IPS-11a (cell line): ENCODE measurements at regions not wholly inside any gene's neighbourhood (a gene's known extent, or its start where the extent isn't known, plus 50 kb on each side); places are given as distances from the start of the nearest gene placed in this dataset.
"Not testable (repeated sequence)": the region's sequence is repeated elsewhere in the genome, so short reads cannot be mapped to it uniquely, and the experiment has no call there.

Experiments used
- H3K4me3 ChIP-seq: one replicate; pipeline ENCODE4 v1.5.1; 2013; ENCODE audit warnings: low read depth, low read length, control low read depth

- H3K4me3 ChIP-seq, result no peak overlapping the region
Measured at GRCh38 chr12:111274777-111275176, 94.1 kb downstream of the PHETA1 start.

GRCh38 chr12:111271674-111272418 lies 97.0 kb downstream of the PHETA1 start:
- no peak overlapping the region for H3K4me3 ChIP-seq

- no peak overlapping the region for H3K4me3 ChIP-seq
Measured at GRCh38 chr12:111270774-111271173, 98.1 kb downstream of the PHETA1 start.

GRCh38 chr12:111270239-111270638 lies 98.7 kb downstream of the PHETA1 start:
- H3K4me3 ChIP-seq, result no peak overlapping the region

- H3K4me3 ChIP-seq, result no peak overlapping the region
Measured at GRCh38 chr12:111269718-111270117, 99.2 kb downstream of the PHETA1 start.

GRCh38 chr12:111268738-111269572 lies 99.9 kb downstream of the PHETA1 start:
- no peak overlapping the region for H3K4me3 ChIP-seq

- H3K4me3 ChIP-seq, result no peak overlapping the region
Measured at GRCh38 chr12:111267144-111267543, 101.8 kb downstream of the PHETA1 start.

- no peak overlapping the region for H3K4me3 ChIP-seq
Measured at GRCh38 chr12:111261911-111262676, 106.8 kb downstream of the PHETA1 start.

GRCh38 chr12:111260732-111261131 lies 108.2 kb downstream of the PHETA1 start:
- H3K4me3 ChIP-seq, result no peak overlapping the region

- no peak overlapping the region for H3K4me3 ChIP-seq
Measured at GRCh38 chr12:111259231-111259630, 109.7 kb downstream of the PHETA1 start.

- not testable (repeated sequence) for H3K4me3 ChIP-seq
Measured at GRCh38 chr12:111258081-111258480, 110.8 kb downstream of the PHETA1 start.

- H3K4me3 ChIP-seq, result no peak overlapping the region
Measured at GRCh38 chr12:111257435-111257902, 111.4 kb downstream of the PHETA1 start.

GRCh38 chr12:111256629-111257434 lies 112.1 kb downstream of the PHETA1 start:
- H3K4me3 ChIP-seq, result no peak overlapping the region

GRCh38 chr12:111255261-111255660 lies 113.6 kb downstream of the PHETA1 start:
- no peak overlapping the region for H3K4me3 ChIP-seq

- no peak overlapping the region for H3K4me3 ChIP-seq
Measured at GRCh38 chr12:111254106-111254505, 114.8 kb downstream of the PHETA1 start.

- no peak overlapping the region for H3K4me3 ChIP-seq
Measured at GRCh38 chr12:111253213-111253612, 115.7 kb downstream of the PHETA1 start.

- no peak overlapping the region for H3K4me3 ChIP-seq
Measured at GRCh38 chr12:111251787-111252186, 117.1 kb downstream of the PHETA1 start.

- H3K4me3 ChIP-seq, result no peak overlapping the region
Measured at GRCh38 chr12:111251058-111251730, 117.7 kb downstream of the PHETA1 start.

- no peak overlapping the region for H3K4me3 ChIP-seq
Measured at GRCh38 chr12:111250251-111250881, 118.5 kb downstream of the PHETA1 start.
